NCI-H1417 (cell line): ENCODE measurements at regions not wholly inside any gene's neighbourhood (a gene's known extent, or its start where the extent isn't known, plus 50 kb on each side); places are given as distances from the start of the nearest gene placed in this dataset.
"Not testable (repeated sequence)": the region's sequence is repeated elsewhere in the genome, so short reads cannot be mapped to it uniquely, and the experiment has no call there.

ENCODE experiments used
- DNase-seq, 3 experiments: peaks; one replicate each; lab custom pipeline; 2025; lab: John Stamatoyannopoulos, UW

DNA sequence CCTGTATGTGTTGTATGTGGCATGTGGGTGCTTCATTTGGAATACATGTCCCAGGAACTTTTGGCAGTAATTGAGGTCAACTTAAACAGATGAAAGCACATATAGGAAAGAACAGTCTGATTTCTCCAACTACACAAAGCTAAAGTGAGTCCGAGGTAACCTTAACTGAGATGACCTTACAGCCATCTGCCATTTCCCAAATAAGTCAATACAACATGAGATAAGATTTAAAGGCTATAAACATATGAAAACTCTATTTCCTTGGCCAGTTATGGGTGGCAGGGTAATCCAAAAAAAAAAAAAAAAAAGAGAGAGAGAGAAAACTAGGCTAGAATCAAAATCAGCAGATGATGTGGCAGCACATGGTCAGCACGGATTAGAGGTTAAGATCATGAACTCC lies 1068.3 kb downstream of the KHDRBS2 start:
- no peak for DNase-seq

DNA sequence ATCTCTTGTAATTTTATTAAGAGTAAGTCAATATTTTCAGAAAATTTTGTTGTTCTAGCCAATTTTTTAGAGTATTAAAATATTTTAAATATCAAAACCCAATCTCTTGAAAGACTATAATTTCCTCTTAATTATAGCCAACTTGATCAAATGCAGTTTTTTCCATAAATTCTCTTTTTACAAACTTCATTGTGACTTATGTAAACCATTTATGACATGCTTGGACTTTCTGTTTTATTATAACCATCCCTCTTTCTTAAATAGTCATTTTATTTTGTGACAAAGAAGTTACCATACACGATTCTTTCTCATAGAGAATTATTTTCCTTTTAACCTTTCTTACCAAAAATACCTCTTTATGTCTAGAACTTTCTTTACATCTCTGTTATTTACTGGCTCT lies 1075.5 kb downstream of the KHDRBS2 start:
- no peak for DNase-seq

DNA sequence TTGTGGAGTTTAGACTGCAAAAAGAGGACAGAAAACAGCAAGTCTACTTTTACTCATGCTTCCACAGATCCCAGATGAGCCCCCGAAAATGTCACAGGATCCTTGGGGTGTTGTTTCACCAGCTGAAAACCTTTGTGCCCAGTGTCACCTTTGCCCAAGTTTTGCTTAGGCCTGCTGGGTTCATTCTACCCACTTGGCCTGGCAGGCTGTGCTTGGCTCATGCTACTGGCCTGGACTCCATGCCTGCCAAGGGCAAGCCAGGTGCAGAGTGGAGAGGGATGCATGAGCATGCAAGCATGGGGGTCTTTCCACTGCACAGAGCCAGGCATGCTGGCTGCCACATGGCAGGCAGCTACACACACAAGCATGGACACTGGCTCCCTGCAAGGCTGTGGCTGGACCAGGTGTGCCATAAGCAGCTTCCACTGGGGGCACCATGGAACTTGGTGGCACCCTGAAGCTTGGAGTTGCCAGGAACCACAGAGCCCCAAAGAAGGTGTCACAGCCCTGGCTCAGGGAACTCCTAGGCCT lies 1082.0 kb downstream of the KHDRBS2 start:
- no peak for DNase-seq

DNA sequence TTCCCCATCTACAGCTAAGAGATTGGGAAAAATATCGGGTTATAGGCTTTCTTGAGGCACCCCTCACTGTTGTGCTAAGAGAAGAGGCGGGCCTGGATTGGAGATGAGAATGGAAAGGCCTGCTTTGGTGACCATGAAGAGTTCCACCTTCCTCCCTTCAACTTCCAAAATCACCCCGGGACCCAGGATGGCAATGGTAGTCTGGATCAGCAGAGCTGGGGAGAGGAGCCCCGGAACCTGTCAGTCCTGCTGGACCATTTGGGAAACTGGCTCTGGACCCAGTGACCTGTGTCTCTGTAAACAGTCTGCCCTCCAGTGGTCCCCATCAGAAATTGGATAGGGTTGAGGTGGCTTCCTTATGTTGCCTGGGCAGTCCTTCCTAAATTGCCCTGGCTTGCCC lies 1085.6 kb downstream of the KHDRBS2 start:
- DNase-seq: peak in 1 of 3 experiments; percentile 2

DNA sequence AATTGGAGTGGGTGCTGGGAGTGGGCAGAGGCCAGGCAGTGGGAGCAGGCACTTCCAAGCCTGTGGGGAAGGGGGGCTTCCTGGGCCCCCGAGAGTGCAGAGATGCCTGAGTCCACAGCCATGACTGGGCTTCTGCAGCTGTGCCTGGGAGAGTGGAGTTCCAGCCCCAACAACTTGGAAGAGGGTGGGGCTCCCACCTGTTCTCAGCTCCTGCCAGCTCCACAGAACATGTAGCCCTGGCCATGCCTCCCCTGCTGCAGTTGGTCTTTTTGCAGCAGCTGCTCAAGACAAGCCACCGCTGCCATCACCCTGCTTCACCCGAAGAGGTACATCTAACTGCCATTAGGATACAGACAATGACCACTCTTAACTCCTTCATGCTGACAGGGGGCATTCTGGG lies 1092.3 kb downstream of the KHDRBS2 start:
- DNase-seq: no peak

DNA sequence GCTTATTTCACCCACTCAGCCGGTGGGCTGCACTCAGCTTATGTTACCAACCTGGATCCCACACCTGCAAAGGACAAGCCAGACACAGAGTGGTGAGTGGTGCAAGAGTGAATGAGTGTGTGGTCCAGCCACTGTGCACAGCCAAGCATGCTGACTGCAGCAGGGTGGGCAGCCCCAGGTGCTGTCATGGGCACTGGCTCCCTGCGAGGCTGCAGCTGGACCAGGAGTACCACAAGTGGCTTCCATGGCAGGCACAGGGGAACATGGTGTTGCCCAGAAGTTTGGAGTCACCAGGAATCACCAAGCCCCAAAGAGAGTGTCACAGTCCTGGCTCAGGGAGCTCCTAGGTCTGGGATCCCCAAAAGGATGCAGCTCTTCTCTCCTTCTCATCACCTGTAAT lies 1093.4 kb downstream of the KHDRBS2 start:
- no peak for DNase-seq

DNA sequence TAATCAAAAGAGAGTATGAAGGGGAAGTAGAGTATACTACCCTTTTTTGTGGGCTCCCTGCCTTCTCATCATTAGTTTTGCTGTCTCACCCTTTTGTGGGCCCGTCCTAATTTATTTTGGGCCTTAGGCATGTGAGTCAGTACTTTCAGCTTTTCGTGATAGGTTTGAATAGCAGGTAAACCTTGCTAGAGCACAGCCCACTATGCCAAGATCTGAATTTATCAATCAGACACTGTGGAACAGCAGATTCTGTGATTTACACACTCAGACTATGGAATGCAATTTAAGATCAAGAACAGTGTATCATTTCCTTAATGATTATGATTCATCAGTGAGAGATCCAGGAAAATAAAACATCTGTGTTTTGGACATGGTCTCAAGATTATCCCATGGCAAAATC lies 1117.1 kb downstream of the KHDRBS2 start:
- no peak for DNase-seq

DNA sequence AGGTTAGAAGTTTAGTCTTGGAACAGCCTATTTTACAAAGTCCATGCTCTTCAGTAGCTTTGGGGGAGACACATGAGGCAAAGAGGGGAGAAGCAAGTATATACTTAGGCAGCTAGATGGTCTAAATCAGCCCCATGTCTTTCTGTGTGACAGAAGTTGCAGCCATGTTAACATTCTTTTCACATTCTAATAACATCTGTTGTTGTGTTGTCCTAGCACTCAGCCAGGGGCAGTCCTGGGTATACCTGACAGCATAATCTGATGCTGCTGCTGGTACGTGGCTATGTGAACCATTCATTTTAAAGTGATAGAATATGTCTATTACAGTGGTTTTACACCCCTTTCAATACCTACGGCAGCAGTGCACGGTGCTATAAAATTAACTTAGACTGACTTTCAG lies 1137.0 kb downstream of the KHDRBS2 start:
- not testable (repeated sequence) for DNase-seq

DNA sequence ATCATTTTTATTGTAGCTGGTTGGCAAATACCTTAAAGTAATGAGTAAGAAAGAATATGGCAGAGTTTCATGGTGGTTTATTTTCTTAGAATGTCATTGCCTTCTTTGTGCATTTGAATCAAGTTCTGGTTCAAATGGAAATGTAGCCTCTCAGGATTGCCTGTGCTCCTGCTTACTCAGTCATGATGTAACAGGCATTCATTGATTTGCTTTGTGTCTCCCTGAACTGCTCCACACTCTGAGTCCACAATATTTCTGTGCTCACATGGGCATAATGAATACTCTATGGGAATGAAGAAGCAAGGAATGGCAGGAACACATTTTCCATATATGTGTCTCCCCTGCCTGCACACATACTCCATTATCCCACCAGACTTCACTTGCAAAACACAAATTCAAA lies 1143.8 kb downstream of the KHDRBS2 start:
- not testable (repeated sequence) for DNase-seq

DNA sequence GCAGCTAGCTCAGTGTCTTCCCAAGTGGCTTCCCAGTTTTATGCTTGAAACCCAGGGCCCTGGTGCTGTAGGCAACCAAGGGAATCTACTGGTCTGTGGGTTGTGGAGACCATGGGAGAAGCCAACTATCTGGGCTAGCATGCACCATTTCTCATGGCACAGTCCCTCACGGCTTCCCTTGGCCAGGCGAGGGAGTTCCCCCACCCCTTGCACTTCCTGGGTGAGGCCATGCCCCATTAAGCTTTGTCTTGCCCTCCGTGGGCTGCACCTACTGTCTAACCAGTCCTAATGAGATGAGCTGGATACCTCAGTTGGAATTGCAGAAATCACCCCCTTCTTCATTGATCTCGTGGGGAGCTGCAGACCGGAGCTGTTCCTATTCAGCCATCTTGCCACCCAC lies 1152.0 kb downstream of the KHDRBS2 start:
- DNase-seq: no peak

DNA sequence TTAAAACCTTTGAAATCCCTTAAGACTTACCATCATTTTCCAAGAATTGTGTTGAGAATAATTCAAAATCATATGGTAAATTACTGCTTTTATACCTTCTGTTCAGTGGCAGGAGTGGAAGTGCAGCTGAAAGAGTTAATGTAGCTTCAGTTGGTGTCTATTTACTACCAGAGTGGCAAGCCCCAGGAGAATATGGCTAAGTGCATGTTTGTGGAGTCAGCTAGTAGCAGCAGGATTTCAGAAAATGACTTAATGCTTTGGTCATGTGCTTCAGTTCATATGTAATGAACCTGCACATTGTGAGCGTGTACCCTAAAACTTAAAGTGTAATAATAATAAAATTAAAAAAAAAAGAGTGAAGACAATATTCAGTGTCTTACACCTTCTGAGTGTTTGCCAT lies 1171.8 kb downstream of the KHDRBS2 start:
- peak in 1 of 3 experiments; percentile 29 for DNase-seq

DNA sequence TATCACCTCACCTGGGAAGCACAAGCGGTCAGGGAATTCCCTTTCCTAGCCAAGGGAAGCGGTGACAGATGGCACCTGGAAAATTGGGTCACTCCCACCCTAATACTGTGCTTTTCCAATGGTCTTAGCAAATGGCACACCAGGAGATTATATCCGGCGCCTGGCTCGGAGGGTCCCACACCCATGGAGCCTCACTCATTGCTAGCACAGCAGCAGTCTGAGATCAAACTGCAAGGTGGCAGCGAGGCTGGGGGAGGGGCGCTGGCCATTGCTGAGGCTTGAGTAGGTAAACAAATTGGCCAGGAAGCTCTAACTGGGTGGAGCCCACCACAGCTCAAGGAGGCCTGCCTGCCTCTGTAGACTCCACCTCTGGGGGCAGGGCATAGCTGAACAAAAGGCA lies 1178.1 kb downstream of the KHDRBS2 start:
- DNase-seq: not testable (repeated sequence)

DNA sequence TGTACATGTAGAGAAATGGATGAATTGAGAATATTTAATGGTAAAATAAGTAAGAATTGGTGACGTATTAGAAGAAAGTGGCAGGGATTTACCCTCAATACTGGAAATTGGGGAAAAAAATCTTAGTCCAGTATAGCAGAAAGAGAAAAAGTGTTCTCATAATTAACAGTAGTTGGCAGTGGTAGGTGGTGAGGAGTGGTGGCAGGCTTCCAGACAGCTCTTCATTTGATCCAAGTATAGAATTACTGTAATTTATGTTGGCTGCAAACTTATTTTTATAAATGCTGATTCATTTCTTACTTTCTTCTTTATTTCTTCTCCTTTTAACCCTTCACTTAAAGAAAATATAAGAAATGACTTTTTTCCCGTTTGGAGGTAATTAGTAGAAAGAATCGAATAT lies 1182.4 kb downstream of the KHDRBS2 start:
- DNase-seq: not testable (repeated sequence)

DNA sequence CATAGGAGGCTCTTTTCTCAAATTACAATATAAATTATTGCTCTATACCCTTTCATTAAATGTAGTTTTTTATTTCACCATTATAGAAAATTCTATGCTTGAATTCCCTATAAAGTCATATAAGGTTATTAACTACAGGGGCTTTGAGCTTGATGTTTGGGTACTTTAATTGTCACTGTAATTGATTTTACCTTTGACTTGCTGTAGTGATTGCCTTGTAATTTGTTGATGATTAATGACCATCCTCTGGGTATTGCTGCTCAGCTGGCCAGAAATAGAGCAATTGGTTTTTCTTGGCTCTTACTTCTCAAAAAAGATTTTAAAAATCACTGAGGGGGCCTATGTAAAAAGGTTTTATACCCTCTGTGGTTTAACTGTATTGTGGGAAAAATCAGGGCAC lies 1186.0 kb downstream of the KHDRBS2 start:
- DNase-seq: peak in 2 of 3 experiments; percentile 31 to 79

DNA sequence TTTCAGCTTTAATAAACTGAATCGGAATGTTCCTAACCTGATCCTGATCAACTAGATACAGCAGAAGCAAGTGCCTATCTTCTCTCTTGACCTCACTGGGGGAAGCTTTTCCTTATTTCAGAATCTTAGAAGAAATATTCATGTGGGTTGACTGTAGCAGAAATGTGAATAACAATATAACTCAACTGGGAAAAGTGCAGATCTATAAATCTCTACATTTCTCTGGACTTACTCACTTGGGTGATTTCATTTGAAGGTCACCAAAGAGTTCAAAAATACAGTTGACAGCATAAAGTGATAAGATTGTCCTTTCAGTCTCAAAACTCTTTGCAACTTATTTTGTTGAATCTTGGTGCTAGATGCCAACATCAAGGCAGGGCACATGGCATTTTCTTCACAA lies 1186.5 kb downstream of the KHDRBS2 start:
- not testable (repeated sequence) for DNase-seq

DNA sequence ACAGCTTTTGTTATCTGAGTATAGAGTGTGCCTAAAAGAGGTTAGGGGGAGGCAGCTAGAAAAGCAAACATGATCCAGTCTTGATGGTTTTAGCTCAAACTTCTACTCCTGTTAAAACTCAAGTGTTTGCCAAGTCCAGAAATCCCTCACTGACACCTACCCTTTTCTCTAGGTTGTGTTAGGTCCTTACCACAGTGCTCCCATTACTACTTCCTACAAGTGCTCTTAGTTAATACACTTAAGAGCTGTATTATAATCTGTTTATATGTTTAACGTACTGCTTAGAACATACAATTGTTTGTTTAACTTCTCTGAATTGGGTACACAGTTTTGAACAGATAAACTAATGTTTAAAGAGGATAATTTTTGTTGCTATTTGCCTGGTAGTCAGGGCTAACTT lies 1198.0 kb downstream of the KHDRBS2 start:
- DNase-seq: peak in 1 of 3 experiments; percentile 2

DNA sequence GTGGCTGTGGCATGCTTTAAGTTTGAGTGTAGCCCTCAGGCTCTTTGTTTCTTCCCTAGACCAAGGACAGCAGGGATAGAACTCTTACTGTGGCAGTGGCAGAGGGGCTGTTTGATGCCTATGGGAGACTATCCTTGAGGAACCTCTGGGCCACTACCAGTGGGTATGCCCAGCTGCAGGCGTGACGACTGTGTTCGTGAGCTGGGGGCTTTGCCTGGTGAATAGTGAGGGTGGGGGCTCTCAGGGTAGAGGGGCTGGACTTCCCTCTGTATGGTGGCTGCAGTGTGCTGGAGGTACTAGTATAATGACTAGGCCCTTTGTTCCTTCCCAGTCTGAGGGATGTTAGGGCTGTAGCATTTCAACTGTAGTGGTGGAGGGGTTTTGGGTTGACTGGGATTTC lies 1242.0 kb downstream of the KHDRBS2 start:
- no peak for DNase-seq
